DMS153 treated with DMSO at 0.1 percent for 48 hours (cell line): ENCODE measurements at regions not wholly inside any gene's neighbourhood (a gene's known extent, or its start where the extent isn't known, plus 50 kb on each side); places are given as distances from the start of the nearest gene placed in this dataset.
"Not testable (repeated sequence)": the region's sequence is repeated elsewhere in the genome, so short reads cannot be mapped to it uniquely, and the experiment has no call there.

Source experiments
- DNase-seq: peaks from one replicate; lab custom pipeline; 2025; ENCODE audit not compliant: unreplicated experiment; lab: John Stamatoyannopoulos, UW

DNA sequence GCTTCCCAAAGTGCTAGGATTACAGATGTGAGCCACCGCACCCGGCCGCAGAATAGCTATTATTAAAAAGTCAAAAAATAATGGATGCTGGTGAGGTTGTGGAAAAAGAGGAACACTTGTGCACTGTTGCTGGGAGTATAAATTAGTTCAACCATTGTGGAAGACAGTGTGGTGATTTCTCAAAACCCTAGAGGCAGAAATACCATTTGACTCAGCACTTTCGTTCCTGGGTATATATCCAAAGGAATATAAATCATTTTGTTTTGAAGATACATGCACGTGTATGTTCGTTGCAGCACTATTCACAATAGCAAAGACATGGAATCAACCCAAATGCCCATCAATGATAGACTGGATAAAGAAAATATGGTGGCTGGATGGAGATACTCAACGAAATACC, 132.1 kb upstream of the MED13 start:
- DNase-seq, result not testable (repeated sequence)

DNA sequence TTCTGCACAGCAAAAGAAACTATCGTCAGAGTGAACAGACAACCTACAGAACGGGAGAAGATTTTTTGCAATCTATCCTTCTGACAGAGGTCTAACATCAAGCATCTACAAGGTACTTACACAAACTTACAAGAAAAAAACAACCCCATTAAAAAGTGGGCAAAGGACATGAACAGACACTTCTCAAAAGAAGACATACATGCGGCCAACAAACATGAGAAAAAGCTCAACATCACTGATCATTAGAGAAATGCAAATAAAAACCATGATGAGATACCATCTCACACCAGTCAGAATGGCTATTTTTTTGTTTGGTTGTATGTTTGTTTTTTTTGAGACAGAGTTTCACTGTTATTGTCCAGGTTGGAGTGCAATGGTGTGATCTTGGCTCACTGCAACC, 131.5 kb upstream of the MED13 start:
- not testable (repeated sequence) for DNase-seq

DNA sequence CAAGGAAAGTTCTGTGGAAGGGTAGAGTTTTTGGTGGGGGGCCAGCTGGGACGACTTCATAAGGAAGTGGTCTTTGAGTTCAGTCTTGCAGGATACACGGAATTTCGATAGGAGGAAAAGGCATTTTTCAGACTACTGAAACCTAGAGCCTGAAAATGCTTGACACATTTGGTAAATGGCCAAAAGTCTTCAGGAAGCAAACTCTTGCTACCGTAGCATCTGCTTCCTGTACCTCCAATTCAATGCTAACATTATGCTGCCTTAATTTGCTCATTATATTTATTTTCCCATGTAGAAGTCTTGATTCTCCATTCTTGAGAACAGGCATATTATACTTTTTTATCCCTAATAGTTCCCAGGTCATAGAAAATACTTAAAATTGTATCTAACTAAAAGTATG, 129.3 kb upstream of the MED13 start:
- no peak for DNase-seq

DNA sequence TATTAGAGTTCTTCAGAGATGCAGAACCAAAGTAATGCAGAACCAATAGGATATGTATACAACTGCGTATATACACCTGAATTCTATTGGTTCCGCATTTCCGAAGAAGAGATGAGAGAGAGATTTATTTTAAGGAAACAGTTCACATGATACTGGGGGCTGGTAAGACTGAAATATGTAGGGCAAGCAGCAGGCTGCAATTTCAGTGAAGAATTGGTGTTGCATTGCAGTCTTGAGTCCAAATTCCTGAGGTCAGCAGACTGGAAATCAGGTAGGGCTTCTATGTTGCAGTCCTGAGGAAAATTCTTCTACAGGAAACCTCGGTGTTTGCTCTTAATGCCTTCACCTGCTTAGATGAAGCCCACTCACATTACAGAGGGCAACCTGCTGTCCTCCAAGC, 128.2 kb upstream of the MED13 start:
- DNase-seq, result no peak

DNA sequence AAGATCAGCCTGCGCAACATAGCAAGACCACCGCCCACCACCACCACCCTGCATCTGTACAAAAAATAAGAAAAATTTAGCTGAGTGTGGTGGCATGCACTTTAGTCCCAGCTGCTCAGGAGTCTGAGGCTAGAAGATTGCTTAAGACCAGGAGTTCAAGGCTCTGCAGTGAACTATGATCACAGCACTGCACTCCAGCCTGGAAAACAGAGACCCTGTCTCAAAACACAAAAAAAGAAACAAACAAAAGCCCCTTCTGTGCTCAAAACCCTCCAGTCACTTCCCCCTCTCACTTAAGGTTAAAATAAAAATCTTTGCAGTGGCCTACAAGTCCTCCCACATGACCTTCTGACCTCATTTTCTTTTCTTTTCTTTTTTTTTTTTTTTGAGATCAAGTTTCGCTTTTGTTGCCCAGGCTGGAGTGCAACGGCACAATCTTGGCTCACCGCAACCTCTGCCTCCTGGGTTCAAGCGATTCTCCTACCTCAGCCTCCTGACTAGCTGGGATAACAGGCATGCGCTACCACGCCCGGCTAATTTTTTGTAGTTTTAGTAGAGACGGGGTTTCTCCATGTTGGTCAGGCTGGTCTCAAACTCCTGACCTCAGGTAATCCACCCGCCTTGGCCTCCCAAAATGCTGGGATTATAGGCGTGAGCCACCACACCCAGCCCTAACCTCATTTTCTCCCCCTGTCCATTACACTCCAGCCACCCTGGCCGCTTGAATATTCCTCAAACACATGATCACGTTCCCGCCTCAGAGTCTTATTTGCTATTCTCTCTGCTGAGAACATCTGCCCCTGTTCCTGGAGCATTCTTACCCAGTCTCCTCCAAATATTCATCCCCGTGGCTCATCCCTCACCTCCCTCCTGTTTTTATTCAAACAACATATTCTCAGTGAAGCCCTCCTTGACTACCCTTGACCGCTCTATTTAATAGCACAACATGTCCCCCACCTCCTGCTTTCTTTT, 126.6 kb upstream of the MED13 start:
- DNase-seq, result no peak

DNA sequence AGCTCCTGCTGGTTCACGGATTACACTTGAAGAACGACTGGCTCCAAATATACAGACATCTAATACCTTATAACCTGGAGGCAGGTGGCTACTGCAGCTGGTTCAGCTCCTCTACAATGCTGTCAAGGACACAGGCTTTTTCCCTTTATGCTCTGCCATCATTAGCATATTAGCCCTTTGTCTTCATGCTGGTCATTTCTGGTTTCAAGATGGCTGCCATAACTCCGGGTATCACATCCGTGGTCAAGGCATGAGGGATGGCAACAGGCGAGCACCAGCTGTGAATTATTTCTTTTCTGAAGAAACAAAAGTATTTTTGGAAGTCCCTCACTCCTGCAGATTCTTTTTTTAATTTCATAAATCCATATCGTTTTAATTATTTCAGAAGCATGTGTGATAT, 124.3 kb upstream of the MED13 start:
- no peak for DNase-seq

DNA sequence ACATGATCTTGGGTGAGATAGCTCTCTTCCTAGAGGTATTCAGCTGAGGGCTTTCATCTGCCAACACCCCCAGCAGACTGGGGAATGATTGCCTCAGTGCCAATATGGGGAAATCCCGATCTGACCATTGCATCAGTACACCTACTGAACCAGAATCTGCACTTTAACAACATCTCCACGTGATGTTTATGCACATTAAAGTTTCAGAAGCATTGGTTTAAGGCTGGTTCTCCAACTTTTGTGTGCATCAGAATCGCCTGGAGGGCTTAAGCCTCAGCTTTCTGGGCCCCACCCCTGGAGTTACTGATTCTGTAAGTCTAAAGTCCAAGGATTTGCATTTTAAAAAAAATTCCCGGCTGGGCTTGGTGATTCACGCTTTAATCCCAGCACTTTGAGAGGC, 123.6 kb upstream of the MED13 start:
- DNase-seq, result no peak

DNA sequence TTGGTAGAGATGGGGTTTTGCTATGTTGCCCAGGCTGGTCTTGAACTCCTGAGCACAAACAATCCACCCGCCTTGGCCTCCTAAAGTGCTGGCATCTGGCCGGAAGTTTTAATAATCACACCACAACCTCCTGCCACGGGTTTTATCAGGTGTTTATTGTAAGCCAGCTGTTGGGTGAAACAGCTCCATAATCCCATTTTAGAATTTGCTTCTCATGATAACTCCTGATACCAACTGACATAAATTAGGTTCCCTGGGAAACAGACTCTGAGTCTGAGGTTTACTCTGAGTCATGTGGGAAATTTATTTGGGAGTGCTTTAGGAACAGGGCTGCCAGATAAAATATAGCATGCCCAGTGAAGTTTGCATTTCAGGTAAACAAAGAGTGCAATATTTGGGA, 122.6 kb upstream of the MED13 start:
- DNase-seq, result no peak

DNA sequence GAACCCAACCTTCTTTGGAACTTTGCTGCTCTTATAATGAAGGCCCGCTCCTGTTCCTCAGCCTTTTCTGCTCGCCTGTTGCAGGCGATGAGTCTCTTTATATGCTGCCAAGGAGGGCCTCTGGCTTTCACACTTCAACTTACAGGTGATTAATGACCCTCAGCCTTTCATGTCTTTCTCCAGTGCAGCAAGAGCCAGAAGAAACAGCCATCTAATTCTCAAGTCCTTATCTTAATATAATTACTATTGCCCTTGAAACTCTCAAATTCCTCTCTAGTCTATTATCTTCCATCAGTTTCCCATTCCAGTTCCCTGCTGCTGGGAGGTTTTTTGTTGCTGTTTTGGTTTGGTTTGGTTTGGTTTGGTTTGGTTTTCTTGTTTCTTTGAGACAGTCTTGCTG, 121.8 kb upstream of the MED13 start:
- no peak for DNase-seq

DNA sequence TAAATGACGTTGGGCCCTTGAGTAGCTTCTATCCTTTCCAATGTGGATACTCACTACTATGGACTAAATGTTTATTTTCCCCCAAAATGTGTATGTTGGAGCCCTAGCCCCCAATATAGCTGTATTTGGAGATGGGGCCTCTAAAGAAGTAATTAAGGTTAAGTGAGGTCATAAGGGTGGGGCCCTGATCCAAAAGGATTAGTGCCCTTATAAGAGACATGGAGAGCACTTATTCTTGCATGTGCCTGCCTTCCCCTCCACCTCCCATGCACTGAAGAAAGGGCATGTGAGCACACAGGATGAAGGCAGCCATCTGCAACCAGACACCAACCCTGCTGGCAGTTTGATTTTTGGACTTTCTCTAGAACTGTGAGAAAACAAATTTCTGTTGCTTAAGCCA, 115.7 kb upstream of the MED13 start:
- DNase-seq, result no peak

DNA sequence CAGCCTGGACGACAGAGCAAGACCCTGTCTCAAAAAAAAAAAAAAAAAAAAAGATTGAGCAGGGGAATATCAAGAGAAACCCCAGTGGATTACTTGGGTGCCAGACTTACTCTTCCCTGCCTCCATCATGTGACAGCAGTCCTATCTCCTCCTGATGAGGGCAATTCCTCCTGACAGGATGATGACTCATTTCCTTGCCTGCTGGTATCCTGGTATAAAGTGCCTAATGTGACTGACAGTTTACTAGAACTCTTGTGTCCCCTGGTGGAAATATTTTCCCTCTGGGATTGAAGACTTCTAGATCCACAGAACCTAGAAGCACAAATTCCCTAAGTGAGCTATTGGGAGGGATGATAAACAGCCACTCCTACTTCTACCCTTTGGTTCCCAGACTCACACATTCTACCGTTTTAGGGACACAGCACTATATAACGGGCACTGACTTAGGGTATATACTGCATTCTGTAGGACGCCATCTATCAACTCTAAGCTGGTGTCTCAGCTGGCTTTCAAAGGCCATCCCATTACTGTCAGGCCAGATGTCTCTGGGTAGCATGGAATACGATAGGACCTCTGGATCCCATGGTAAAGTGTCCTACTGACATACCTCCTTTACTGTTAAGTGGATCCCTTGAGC, 114.6 kb upstream of the MED13 start:
- no peak for DNase-seq

DNA sequence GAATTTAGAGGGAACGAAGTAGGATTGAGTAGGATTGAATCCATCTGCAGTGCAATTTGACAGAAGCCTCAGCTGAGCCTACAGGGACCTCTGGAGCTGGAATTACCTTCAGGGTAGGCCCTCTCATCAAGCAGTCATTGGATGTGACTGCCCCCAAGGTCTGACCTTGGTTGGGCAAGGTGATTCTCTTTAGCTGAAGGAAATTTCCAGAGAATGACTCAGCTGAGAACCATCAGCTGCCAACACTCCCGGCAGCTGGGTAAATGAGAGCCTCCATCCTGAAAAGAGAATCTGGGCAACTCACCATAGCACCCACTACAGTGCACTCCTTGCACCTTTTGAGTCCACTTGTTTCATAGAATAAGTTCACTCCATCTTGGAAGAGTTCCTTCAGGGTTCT, 113.5 kb upstream of the MED13 start:
- no peak for DNase-seq

DNA sequence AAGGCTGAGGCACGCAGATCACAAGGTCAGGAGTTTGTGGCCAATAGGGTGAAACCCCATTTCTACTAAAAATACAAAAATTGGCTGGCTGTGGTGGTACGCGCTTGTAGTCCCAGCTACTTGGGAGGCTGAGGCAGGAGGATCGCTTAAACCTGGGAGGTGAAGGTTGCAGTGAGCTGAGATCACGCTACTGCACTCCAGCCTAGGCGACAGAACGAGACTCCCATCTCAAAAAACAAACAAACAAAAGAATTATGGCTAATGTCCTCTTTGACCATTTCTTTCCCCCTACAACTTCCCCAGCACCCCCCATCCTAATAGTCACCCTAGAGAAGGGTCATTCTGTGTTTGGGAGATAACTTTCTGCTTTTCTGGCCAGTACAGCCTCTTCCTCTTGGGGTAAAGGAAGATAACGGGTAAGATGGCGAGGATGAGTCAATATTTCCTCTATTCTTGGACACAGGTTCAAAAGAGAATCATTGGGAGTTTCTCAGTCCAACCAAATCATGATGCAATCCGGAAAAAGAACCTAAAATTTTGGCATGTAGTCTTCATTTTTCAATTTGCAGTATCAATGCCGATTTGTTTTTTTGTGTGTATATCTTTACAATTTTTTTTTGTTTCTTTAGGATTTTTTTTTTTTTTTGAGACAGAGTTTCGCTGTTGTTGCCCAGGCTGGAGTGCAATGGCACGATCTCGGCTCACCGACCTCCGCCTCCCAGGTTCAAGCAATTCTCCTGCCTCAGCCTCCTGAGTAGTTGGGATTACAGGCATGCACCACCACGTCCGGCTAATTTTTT, 107.6 kb upstream of the MED13 start:
- no peak for DNase-seq

DNA sequence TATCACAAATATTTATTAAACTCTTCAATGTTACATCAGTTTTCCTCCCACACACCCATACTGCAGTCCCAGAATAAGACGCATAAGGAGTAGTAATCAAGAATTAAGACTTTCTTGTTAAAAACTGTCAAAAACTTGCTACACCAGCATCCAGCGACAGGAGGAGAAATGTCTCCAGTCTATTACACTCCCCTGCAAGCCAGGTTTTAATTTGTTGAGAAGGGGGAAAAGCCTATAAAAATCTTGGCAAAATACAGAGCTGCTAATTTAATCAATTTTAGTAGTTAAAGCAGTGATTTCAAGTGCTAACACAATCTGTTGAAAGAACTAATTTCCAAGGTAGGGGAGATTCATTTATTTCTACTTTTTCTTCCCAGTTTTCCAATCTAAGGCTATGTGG, 102.0 kb upstream of the MED13 start:
- no peak for DNase-seq

DNA sequence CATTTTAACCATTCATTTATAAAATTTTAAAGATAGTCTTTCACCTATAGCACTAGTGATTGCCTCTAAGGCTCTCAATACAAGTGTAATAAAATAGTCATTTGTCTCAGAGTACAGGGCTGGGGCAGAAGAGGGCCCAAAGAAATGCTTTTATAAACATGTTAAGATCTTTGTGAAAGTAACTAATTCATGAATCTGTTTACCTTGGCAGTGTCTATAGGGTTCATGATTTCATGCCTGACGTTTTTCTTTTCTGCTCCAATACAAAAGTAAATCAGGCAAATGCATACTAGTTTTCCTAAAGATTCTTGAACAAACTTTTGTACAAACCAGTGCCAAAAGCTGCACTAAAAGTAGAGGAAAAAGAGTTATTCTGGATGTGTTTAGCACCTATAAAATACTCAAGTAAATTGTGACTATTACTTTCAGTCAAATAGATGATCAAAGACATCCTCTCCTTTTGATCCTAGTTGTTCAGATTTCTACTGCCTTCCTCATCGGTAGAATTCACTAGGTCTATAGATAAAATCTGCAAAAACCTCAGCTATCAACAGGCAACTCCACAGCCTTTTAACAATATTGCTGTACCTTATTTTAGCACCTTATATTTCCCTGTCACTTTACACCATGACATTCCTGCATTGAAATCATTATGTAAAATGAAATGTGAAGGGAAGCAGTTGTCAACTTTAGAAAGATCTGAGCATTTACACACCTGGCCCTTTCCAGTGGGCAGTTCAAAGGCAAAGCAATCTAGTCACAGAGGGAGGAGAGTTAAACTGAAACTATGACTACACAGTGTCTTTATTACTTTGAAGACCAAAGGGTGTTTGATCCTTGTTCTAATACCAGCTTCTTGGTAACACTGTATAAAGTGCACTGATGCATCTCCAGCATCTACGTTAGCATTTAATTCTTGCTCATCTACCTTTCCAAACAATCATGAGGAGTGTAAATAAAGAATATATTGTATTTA, 100.0 kb upstream of the MED13 start:
- DNase-seq, result no peak

DNA sequence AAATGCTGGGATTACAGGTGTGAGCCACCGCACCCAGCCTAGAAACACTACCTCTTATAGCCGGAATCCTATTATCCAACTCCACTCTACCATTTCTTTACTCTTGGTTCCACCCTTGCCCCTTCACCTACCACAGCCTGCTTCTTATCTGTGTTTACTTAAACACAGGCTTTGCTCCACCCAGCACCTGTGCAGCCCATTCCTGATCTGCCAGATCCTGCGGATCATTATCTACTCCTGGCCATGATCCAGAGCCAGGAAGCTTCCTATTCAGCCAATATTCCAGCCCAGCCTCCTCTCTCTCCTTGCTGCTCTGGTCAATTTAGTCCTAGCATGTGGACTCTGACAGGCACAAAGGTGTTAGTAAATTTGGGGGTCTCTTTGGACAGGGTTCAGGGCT, 98.8 kb upstream of the MED13 start:
- no peak for DNase-seq

DNA sequence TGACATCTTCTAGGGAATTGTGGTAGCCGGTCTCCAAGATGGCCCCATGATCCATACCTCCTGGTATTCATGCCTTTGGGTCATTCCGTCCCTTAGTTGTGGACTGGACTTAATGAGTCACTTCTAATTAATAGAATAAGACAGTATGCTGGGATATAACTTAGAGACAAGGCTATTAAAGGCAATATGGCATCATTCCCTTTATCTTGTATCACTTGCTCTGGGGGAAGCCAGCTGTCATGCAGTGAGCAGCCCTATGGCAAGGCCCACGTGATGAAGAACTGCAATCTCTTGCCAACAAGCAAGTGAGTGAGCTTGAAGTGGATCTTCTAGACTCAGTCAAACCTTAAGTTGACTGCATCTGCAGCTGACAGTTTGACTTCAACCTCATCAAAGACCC, 97.8 kb upstream of the MED13 start:
- no peak for DNase-seq

DNA sequence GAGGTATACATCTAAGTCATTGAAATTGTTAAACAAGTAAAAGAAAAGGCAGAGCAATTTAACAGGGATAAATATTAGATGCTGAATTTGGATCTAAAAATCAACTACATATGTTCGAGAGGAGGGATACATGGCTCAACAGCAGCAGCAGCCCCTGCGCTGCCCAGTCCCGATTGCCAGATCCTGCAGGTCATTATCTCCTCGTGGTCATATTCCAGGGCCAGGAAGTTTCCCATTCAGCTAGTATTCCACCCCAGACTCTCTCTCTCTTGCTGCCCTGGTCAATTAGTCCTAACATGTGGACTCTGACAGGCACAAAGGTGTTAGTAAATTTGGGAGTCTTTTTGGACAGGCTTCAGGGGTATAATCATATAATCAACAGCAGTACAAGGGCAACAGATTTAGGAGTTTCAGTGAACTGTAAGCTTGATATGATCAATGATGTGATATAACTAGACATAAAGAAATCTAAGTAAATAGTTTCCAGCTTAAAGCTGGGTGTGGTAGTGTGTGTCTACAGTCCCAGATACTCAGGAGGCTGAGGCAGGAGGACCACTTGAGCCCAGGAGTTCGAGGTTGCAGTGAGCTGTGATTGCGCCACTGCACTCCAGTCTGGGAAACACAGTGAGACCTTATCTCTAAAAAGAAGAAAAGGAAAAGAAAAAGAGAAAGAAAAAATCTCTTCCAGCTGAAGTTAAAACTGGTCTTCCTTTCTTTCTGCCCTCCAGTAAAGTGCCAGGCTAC, 96.5 kb upstream of the MED13 start:
- no peak for DNase-seq

DNA sequence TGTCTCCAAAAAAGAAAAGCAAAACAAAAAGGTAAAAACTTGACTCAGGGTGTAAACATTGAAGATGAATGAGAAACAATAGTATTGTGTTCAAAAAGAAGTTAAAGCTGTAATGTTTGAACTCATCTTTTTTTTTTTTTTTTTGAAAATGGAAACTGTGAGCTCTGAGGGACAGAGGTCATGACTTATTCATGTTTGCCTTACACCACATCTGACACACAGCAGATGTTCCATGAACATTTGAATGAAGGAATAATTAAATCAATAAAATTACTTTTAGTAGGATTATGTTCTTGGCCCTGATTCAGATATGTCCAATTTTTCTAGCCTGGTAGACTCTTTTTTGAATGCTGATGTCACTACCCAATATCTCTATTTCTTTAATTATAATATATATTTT, 95.7 kb upstream of the MED13 start:
- DNase-seq, result no peak

DNA sequence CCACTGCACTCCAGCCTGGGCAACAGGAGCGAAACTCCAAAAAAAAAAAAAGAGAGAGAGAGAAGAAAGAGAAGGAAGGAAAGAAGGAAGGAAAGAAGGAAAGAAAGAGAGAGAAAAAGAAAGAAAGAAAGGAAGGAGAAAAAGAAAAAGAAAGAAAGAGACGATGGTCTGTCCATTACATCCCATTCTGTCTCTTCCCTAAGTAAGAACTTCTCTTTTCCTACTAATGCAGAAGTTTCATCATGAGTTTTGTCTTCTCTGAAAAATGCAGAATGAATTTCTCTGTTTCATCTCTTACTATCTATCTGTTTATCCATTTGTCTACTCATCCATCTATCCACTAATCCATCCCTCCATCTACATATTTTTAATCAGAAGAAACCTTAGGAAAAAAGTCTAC, 94.9 kb upstream of the MED13 start:
- DNase-seq, result no peak
